Ovary (tissue), 7 donors: ENCODE measurements at regions not wholly inside any gene's neighbourhood (a gene's known extent, or its start where the extent isn't known, plus 50 kb on each side); places are given as distances from the start of the nearest gene placed in this dataset.

Experiments
- DNase-seq, 5 donors: peaks; one replicate each; pipeline ENCODE4 v3.0.0-alpha.2; 2019 to 2020
- H3K27ac ChIP-seq, 2 donors: fragments of 200-600 bp; one replicate each; pipeline versions ENCODE4 v1.5.1 to v1.8.0; 2019 to 2022
- H3K27me3 ChIP-seq: fragments of 200-600 bp; one replicate; pipeline ENCODE4 v1.8.0; 2022
- H3K36me3 ChIP-seq: fragments of 200-600 bp; sonication (generic); one replicate; pipeline ENCODE4 v1.5.1; 2019
- H3K4me1 ChIP-seq: one replicate; pipeline ENCODE4 v1.8.1; 2013; ENCODE audit warnings: mild to moderate bottlenecking, moderate library complexity; ENCODE audit not compliant: insufficient read depth
- H3K4me3 ChIP-seq: fragments of 200-600 bp; sonication (generic); one replicate; pipeline ENCODE4 v1.5.1; 2017
- H3K9me3 ChIP-seq, 2 donors: fragments of 200-600 bp in 1 of 2; sonication (generic) in 1 of 2; one replicate each; pipeline versions ENCODE4 v1.5.1 to v1.8.1; 2013 to 2019; ENCODE audit warnings: mild to moderate bottlenecking in 1 of 2, moderate library complexity in 1 of 2
- CTCF ChIP-seq, 3 donors: fragments of 450-650 bp in 2 of 3; fragments of 200-600 bp in 1 of 3; IDR thresholded peaks; one replicate each; pipeline versions ENCODE4 v1.5.1 to v1.8.0; 2016 to 2022; ENCODE audit warnings: antibody characterized with exemption in 3 of 3, mild to moderate bottlenecking in 1 of 3
- EP300 ChIP-seq: sonication (generic); formaldehyde crosslinking; IDR thresholded peaks from one replicate; pipeline ENCODE4 v1.6.1; 2017; ENCODE audit warnings: antibody characterized with exemption
- POLR2A ChIP-seq: fragments of 450-650 bp; IDR thresholded peaks from one replicate; pipeline ENCODE4 v1.6.1; 2017; ENCODE audit warnings: antibody characterized with exemption, mild to moderate bottlenecking, moderate library complexity
- WGBS, 3 donors: extraction: QIAGEN DNeasy Blood & Tissue Kit in 1 of 3; methylation state at CpG; one replicate each; pipeline versions ENCODE4 v1.1.5 to v1.1.7; 2013 to 2017; 5-methylcytosine and 5-hydroxymethylcytosine counted together
- intact Hi-C, 4 donors: fragments of 100-400 bp; cut with DNase I; formaldehyde crosslinking; loops; one replicate each; pipeline versions ENCODE4 v1.11.0 to v1.15.1; 2022 to 2023
- donor health status: DM: no; HTN: no; CAD: no; lungs with moderate emphysema.
- donor health status: DM: no; HTN: no; CAD: no.
- donor health status: Bipolar disorder and iron deficiency.
- donor health status: DM: no; HTN: no; CAD: no.
- donor health status: DM: yes; HTN: yes; CAD: no.

GRCh38 chr7:46205478-46205877 lies 284.4 kb upstream of the IGFBP3 start:
- Histone ChIP-seq H3K9me3 (no peaks in the 10 kb centered on the region), H3K27ac (no peak overlapping the region), H3K27me3 (no peaks in the 10 kb centered on the region), H3K4me3 (no peak overlapping the region), H3K4me1 (no peaks in the 10 kb centered on the region), H3K36me3 (no peaks in the 10 kb centered on the region)
- intact Hi-C loops = no loop called here
- WGBS, 3 donors = 89 to 94% (median 92%) methylated on average over 5 of the region's 5 CpGs
- no peak for TF ChIP-seq EP300
- TF ChIP-seq CTCF (IDR thresholded peaks at IDR 0.05) = no peak
- TF ChIP-seq POLR2A = no peak
- no peak for DNase-seq

- H3K4me1 ChIP-seq = no peaks in the 10 kb centered on the region
- H3K4me3 ChIP-seq = no peak overlapping the region
- H3K27me3 ChIP-seq = no peaks in the 10 kb centered on the region
- no peak for TF ChIP-seq POLR2A
- no peak for TF ChIP-seq CTCF (IDR thresholded peaks at IDR 0.05)
- no peak for TF ChIP-seq EP300
- intact Hi-C loops = no loop called here
- 93 to 95% (median 94%) methylated on average over 7 of the region's 7 CpGs for WGBS, 3 donors
- no peak for DNase-seq
- H3K9me3 ChIP-seq = no peaks in the 10 kb centered on the region
- no peak overlapping the region for H3K27ac ChIP-seq
- H3K36me3 ChIP-seq = no peaks in the 10 kb centered on the region
These were observed 282.9 kb upstream of the IGFBP3 start for GRCh38 chr7:46203926-46204325.

DNA sequence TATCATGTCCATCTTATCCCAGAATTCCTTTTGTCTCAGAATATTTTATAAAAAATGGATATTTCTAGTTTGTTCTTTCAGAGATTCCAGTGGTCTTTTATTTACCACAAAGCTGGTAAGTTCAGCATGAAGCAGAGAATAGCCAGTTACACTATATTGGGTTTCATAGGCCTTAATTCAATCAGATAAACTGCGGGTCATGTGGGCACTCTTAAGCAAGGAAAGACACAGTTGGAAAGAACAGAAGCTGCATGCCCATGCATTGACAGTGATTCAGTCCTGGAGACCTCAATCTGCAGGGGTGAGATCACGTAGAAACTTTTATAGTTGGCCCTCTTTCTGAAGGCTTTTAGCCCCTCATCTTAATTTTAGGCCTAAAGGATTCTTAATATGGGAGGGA lies 281.3 kb upstream of the IGFBP3 start:
- Histone ChIP-seq H3K9me3 (no peaks in the 10 kb centered on the region), H3K36me3 (no peaks in the 10 kb centered on the region), H3K4me3 (no peak overlapping the region), H3K4me1 (peaks cover 7% of the 10 kb centered on the region), H3K27me3 (no peaks in the 10 kb centered on the region), H3K27ac (no peak overlapping the region)
- TF ChIP-seq EP300 (no peak), POLR2A (no peak), CTCF (IDR thresholded peaks at IDR 0.05) (no peak)
- WGBS, 3 donors = 89 to 97% (median 92%) methylated on average over 2 of the region's 2 CpGs
- intact Hi-C loops = no loop called here
- no peak for DNase-seq

- TF ChIP-seq CTCF (IDR thresholded peaks at IDR 0.05) (no peak), POLR2A (no peak), EP300 (no peak)
- H3K27ac ChIP-seq = no peak overlapping the region
- H3K4me3 ChIP-seq = no peak overlapping the region
- H3K4me1 ChIP-seq = peaks cover 9% of the 10 kb centered on the region
- 96 to 97% (median 97%) methylated on average over 4 of the region's 4 CpGs for WGBS, 3 donors
- no peak for DNase-seq
- intact Hi-C loops = no loop called here
- no peaks in the 10 kb centered on the region for H3K36me3 ChIP-seq
- H3K27me3 ChIP-seq = no peaks in the 10 kb centered on the region
- no peaks in the 10 kb centered on the region for H3K9me3 ChIP-seq
These were observed 280.9 kb upstream of the IGFBP3 start for GRCh38 chr7:46201961-46202360.

DNA sequence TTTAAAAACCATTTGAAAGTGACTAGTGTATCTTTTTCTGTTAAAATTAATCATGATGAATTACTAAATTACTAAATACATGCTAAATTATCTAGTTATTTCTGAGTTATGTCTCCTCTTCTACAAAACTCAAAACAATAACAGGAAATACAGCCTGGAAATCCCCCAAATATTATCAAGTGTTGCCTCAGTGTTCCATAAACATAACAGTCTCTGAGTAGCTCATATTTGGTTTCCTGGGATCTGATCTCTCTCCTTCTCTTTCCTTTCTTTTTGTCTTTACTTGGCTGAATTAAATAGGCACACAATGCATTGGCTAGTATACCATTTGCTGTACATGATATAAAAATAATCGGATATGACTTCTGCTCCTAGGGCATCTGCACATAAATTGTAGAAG lies 277.6 kb upstream of the IGFBP3 start:
- TF ChIP-seq POLR2A (no peak), EP300 (no peak), CTCF (IDR thresholded peaks at IDR 0.05) (no peak)
- DNase-seq = no peak

More for the DNA sequence above, 277.6 kb upstream of the IGFBP3 start:
- H3K4me3 ChIP-seq = no peak overlapping the region
- H3K9me3 ChIP-seq = no peaks in the 10 kb centered on the region
- intact Hi-C loops = no loop called here
- H3K27ac ChIP-seq = no peak overlapping the region
- no peaks in the 10 kb centered on the region for H3K36me3 ChIP-seq
- H3K27me3 ChIP-seq = no peaks in the 10 kb centered on the region
- peaks cover 15% of the 10 kb centered on the region for H3K4me1 ChIP-seq
- 4 to 27% (median 6%) methylated on average over 1 of the region's 1 CpG for WGBS, 3 donors
